T-helper 2 cell treated with Interferon-gamma antibody and Interleukin-4, amounts not matched to agents 100 ng/mL and 5 ng/mL, for 36 hours (primary cell): ENCODE measurements at regions not wholly inside any gene's neighbourhood (a gene's known extent, or its start where the extent isn't known, plus 50 kb on each side); places are given as distances from the start of the nearest gene placed in this dataset.

ENCODE experiments used
- intact Hi-C: fragments of 100-400 bp; cut with micrococcal nuclease; formaldehyde crosslinking; loops from one replicate; pipeline ENCODE4 v1.15.1; 2023

DNA sequence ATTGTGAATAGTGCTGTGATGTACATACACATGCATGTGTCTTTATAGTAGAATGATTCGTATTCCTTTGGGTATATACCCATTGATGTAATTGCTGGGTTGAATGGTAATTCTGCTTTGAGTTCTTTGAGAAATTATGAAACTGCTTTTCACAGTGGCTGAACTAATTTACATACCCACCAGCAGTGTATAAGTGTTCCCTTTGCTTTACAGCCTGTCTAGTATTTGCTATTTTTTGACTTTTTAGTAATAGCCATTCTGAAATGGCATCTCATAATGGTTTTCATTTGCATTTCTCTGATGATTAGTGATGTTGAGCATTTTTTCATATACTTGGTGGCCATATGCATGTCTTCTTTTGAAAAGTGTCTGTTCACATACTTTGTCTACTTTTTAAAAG, 54.5 kb upstream of the FAM78B start:
- intact Hi-C loops = no loop called here

DNA sequence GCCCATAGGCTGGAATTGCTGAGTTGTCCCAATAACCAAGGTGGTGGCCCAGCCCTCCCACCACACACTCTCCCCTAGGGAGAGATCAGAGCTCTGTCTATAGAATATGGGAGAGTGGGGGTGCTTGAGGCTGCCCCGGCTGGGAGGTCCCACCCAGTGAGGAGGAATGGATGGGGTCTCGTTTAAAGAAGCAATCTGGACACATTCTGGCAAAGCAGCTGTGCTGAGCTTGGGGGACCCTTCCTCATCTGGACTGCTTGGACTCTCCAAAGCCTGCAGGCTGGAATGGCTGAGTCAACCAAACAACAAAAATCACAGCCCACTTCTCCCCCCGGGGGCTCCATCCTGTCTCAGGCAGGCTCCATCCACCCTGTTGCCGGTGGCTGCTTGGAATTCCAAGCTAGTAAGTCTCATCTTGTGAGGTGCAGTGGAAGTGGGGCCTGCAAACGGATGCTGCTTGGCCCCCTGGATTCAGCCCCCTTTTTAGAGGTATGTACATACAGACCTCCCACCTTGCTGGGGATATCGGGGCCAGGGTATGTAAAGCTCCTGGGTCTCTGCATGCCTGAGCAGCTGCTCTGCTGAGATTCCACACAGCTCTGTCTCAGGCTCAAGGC, 67.1 kb upstream of the FAM78B start:
- intact Hi-C loops = no loop called here

DNA sequence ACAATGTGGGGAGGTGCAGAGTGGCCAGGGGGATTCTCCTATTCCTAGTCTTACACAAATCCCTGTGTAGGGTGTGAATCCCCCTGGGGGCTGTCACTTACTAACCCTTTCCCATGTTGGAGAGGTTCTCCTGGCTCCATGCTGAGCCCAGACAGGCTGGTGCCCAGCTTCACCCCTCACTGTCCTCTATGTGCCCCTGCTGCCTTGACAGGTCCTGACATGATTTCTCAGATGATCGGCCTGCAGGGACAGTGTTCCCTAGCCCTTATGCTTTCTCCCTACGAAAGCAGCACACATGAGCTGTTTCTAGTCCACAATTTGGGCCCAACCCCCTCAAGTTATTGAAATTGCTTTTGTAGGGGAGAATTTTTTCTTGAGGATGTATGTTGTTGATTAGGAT, 68.9 kb upstream of the FAM78B start:
- intact Hi-C loops = no loop called here

DNA sequence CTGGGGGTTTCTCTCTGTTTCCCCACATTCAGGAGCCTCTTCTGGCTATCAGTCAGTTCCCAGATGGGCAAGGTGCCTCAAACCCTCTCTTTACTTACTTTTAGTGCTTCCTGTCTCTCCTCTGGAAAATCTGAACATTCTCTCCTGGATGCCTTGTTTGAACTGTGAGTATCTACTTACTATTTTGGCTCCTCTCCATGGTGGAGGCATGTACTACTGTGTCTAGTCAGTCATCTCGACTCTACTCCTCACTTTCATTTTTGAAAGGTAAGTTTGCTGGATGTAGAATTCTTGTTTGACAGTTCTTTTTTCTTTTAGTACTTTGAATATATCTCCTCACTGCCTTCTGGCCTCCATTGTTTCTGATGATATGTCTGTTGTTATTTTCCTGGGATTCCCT, 70.9 kb upstream of the FAM78B start:
- intact Hi-C loops = no loop called here

DNA sequence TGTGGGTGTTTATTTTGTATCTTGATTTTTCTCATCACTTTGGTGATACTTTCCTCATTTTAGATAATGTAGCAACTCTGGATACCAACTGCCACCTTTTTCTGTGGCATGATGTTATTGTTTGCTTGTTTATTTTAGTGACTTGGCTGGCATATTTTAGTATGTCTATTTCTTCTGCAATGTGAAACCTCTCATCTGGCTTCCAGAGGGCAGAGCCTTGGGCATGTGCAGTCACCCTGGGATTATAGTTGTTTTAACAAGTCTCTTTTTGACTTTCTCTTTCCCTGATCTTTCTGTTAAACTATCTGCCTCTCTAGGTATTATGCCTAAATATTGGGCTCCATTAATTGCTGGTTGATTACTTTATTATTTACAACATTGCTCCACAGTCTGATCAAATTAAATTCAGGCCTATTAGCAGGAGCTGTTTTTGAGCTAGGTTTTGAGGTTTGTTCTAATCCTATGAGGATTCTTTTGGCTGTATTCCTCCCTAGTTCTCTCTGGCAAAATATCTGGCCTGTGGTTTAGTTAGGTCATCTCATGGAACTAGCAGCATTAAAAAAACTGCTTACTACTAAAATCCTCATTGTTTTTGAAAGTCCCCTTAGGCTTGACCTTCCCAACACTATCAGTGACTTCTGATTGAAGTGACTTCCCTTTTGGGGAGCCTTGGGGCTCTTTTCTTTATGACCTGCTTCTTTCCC, 86.4 kb upstream of the FAM78B start:
- intact Hi-C loops = no loop called here

DNA sequence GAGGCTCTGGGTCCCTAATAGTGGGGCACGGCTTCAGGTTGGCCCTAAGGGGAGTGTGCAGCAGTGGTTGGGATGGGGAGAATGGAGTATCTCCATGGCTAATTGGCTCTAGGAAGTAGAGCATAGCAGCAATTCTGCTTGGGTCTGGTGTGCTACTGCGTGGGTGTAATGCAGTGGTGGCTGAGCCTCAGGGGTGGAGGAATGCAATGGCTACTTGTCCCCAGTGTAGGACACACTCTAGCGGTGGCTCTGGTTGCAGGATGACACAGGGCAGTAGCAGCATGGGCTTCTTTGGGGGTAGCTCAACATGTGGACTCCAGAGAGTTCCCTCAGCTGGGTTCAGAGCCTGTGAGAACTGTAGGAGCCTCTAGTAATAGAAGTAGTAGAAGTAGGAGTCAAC, 91.2 kb upstream of the FAM78B start:
- intact Hi-C loops = no loop called here

DNA sequence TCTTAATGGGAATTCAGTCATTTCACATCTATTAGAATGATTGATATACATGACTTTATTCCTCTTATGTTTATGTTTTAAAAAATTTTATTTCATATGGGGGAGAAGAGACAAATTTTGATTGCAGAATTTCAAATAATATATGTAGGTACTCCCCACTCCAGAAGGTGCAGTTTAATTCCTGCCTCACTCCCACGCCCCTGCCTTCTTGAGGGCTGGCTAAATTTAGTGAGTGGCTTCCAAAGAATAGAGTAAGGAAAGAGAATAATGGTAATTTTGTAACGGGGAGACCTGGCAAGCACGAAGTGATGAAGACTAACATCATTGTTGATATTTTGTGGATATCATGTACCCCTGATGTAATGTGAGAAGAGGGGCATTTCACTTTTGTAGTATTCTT, 94.7 kb upstream of the FAM78B start:
- intact Hi-C loops = no loop called here

DNA sequence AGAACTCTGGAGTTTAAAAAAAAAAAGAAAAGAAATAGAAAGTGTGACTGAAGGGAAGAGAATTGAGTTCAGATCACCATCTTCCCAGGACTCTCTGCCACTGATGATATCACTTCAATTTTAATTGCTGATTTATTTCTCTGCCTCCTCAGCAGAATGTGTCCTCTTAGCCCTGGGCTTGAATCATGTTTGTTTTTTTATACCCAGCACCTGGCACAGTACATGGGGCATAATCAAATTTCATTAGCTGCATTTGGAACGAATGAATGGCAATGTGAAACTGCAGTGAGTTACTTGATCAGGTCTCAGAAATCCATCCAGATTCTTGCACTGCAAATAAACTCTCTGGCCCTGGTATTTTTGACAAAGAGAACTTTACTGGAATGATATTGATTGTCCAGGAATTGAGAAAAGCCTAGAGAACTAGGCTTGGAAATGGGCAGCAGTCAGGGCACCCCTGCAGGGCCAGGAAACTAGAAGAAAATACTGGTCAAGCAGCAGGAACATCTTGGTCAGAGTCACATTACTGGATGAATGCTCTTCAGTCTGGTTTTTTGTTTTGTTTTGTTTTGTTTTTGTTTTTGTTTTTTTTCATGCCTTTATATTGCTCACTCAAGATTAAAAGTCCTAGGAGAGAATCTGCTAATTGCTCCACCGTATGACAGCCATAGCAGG, 103.8 kb upstream of the FAM78B start:
- intact Hi-C loops = no loop called here

DNA sequence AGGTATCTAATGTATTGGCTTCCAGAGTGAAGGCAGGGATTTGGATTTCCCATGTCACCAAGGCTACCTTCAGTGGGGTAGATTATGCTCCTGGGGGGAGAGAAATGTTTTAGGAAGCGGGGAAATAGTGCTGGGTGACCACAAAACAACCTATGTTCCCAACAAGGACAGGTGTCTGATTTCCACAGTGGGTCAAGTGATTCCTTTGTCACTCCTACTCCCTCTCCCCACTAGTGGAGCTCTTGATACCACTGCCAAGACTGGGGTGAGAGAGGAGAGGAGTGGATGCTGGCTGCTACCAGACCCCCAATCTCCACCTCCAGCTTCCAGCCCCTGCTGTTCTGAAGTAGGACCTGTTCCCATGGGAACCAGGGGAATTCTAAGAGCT, 104.3 kb upstream of the FAM78B start:
- intact Hi-C loops = no loop called here

DNA sequence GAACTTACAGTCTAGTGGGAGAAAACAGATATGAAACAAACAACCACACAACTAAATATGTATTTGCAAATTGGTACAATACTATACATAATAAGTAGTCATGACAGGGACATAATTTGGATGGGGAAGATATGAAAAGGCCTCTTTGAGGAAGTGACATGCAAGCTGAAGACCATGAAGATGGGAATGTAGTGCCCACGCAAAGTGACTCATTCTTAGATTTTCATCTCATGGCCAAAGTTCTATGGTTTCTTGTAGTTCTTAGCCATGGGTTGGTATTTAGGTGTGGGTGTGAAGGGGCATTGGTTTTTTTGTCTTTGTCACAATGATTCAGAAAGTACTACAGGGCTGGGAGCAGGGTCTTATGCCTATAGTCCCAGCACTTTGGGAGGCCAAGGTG, 105.4 kb upstream of the FAM78B start:
- intact Hi-C loops = no loop called here

DNA sequence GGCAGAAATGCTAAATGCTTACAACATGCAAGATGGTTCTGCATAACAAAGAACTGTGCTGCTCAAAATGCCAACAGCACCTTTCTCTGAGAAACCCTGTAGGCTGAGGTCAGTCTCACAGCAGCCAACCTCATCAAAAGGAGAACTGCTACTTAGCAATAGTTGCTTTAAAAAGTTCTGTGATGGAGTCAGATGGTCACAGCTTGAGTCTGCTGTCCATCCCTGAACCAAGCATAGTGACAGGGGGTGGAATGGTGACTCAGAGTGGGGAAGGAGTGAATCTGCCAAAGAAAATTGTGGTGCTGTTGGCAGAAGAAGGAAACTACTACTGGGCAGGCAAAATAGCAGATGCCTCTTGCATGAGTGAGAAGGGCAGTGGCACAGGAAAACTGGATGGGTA, 106.0 kb upstream of the FAM78B start:
- intact Hi-C loops = no loop called here

DNA sequence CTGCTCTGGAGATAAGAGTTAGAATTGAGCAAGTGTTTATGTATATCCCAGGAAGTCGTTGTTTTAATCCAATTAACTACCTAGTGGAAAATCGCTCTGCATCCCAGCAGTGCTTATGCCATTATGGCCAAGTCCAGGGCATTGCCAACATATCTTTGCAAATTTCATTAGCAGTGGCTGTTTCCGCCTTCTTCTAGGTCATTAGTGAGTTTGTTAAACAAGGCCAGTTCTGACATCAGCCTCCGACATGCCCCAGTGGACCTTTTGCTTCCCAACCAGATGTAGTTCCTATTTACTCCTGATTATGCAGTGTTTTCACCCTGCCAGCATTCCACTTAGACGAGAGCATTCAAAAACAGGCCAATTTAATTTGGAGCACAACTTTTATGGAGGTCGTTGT, 106.8 kb upstream of the FAM78B start:
- intact Hi-C loops = no loop called here

DNA sequence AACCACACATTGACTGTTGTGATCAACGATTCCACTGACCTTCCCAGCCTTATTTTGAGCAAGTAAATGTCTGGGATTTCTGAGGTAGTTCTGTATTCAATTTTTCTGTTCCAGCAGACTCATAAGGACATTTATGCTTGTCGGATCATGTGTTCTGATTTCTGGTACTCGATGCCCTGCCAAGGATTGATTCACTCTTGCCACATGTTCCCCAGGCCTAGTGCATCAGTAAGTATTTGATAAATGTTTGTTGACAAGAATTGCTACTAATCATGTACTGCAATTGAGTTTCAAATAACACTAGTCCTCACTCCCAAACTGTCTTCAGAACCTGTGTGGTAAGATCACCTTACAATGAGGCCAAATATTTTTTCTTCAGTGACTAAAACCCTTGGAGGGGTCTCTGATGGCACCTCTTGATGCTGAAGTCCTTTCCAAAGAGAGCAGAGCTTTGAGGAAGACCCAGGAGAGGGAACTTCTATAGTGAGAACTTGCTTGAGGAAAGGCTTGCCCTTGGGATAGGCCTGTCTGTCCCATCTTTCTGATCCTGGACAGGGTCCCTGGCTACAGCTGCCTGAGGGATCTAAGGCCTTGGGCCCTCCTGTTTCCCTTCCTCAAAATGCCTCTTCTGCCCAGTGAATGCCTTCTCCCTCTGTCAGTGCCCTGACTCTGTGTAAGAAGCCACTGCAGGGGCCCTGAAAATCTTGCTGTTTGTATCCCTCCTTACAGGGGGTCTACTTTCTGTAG, 115.8 kb upstream of the FAM78B start:
- intact Hi-C loops = no loop called here

DNA sequence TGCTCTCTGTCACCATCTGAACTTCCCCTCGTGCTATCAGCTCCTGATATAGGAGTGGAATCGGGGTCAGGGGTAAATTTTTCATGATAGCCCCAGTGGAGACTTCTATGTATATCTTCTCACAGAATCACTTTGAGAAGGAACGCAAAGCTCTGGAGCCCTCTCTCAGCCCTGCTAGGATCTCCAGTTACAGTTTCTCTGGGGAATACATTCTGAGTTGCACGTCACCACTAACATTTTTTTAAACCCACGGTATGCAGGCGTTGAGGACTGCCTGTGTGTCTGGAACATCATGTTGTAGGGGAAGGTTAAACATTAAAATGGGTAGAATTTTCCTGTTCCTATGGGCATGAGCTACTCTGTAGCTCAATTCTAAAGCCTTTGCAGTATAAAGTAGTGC, 116.4 kb upstream of the FAM78B start:
- intact Hi-C loops = no loop called here

DNA sequence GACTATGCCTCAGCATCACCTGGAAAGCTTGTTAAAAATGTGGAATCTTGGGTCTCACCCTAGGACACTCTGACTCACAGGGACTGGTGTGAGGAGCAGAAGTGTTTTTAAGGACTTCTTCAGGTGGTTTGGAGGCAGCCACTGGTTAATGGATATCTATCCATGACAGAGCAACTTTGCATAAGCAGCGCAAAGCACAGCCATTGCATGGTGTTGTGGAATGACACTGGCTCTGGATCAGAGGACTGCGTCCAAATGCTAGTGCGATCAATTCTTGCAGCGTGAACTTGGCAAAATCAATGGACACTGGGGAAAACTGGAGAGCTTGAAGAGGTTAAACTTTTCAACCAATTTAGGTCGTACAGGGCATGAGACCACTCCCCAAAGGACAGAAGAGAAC, 116.8 kb upstream of the FAM78B start:
- intact Hi-C loops = no loop called here

DNA sequence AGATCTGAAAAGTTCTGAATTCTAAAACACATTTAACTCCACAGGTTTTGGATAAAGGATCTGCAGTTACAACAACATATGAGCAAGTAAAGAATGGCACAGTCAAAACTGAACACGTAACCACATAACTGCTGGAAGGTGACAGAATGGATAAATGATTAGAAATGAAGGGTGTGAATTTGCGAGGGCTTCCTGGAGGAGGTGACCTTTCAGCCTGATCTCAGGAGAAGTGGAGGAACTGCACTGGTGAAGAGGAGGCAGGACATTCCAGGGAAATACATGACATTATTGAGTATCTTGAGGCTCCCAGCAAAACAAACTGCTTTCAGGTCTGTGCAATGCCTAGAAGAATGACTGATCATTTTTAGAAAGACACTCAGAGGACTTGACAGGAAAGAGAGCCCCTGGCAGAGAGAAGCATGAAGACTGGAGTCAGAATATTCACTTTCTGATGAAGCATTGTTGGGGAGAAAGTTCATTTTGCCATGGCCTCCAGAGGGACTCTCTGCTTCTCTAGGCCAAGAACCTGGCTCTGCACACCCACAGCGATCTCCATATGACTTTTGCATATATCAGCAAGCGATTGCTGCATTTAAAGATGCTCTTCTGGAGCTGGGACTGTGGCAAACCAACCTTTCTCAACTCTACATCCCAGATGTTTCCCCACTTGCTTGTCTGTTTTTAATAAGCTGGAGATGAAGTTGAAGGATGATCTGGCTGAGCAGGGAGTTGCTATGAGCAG, 122.7 kb upstream of the FAM78B start:
- intact Hi-C loops = no loop called here

DNA sequence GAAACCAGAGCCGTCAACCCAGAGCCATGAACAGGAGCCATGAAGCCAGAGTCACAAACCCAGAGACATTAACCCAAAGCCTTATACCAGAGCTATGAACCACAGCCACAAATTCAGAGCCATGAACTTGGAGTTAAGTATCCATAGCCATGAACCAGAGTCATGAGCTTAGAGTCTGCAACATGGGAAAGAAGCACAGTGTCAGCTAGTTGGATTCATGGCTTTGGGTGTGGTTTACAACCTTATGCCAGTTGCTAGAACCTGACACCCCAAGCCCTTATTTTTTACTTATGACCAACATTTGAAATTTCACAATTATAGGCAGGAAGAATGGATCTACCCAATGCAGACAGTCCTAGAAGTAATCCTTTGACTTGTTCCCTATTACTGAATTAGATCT, 128.9 kb upstream of the FAM78B start:
- intact Hi-C loops = no loop called here

DNA sequence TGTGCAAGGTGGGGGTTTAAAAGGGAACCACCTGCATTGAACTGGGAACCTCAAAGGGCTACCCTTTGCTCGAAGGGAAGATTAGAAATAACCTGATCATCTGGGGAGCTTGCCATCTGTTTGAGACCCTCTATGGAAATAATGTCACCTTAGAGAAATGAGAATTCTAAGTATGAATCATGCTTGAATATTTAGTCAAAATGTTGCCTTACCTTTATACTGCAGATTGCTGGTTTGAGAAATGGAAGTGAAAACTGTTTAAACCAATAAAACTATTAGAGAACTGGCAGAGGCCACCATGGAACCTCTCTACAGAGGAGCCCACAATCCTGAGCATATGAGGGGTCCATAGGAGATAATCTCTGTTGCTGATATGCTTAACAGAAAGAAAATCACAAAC, 131.2 kb upstream of the FAM78B start:
- intact Hi-C loops = no loop called here

DNA sequence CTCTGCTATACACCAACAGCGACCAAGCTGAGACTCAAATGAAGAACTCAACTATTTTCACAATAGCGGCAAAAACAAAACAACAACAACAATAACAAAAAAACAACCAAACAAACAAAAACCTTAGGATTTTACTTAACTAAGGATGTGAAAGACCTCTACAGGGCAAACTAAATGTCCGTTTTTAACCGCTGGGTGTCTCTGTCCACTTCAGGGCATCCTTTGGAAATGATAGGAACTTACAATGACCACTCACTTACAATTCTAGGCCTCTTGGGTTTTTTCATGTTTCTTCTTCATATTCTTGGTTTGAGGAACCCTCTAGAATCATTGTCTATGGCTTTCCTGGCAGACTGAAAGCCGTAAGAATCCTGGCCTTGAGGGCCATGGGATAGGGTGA, 134.0 kb upstream of the FAM78B start:
- intact Hi-C loops = no loop called here

DNA sequence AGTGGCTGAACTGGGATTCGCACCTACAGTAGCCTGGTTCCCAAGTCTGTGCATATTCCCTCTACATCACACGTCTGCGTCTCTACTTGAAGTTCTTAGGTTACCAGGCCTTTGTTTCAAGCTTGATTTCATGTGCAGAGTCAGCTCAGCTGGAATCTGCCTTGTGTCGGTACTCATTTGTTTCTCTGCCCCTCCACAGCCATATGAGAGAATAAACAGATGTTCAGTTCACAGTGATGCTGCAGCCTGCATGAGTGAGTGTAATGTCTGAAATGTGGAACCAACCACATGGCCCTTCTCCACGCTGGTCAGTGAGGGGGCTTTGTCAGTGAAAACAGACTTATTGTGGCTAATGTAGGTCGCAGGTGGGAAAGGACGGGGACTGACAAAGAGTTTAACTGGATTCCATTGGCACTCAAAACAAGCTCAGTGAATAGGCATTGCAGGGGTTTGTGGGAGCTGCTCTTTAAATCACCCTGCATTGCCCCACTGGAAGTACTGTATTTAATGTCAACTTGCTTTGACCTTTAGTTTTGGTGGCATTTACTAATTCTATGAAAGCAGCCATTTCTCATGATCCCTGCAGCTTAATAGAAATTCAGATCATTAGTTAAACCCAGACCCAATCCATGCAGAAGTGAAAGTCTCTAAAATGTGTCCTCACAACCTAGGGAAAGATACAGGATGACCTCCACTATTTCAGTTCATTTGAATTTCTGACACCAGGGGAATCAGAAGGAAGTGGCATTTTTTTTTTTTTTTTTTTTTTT, 136.4 kb upstream of the FAM78B start:
- intact Hi-C loops = no loop called here

DNA sequence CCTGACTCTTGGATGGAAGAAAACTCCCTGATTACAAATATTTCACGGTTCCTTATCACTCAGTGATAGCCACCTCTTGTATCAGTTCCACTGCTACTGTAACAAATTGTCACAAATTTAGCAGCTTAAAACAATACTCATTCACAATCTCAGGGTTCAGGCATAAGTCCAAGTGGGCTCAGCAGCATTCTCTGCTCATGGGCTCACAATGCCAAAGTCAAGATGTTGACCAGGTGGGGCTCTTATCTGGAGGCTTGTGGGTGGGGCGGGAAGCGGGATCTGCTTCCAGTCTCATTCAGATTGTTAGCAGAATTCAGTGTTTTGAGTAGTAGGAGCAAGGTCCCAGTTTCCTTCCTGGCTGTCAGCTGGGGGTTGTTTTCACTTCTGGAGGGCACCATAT, 137.3 kb upstream of the FAM78B start:
- intact Hi-C loops = no loop called here
